LNCaP clone FGC (cell line): ENCODE measurements at regions not wholly inside any gene's neighbourhood (a gene's known extent, or its start where the extent isn't known, plus 50 kb on each side); places are given as distances from the start of the nearest gene placed in this dataset.

Experiments used
- DNase-seq: peaks from one replicate; pipeline ENCODE4 v3.0.0-alpha.2; 2011; ENCODE audit warnings: low read depth
- H3K4me3 ChIP-seq: 2 replicates; pipeline ENCODE4 v1.5.1; 2011; ENCODE audit warnings: mild to moderate bottlenecking, low read depth, low read length, control low read depth
- CTCF ChIP-seq: IDR thresholded peaks from 2 replicates; pipeline ENCODE4 v1.5.1; 2012; ENCODE audit warnings: mild to moderate bottlenecking; ENCODE audit not compliant: control insufficient read depth, insufficient read depth; ENCODE audit errors: extremely low read depth

- no peak overlapping the region for H3K4me3 ChIP-seq
- no peak for DNase-seq
- TF ChIP-seq CTCF = no peak
Observed at GRCh38 chr19:29277102-29277501, 64.2 kb upstream of the UQCRFS1 start.

- DNase-seq = no peak
- 0 out of 2 replicates have a peak, but pooled peaks have one; percentile 15 for TF ChIP-seq CTCF
- no peak overlapping the region for H3K4me3 ChIP-seq
Observed at GRCh38 chr19:29278716-29279115, 65.8 kb upstream of the UQCRFS1 start.

- no peak overlapping the region for H3K4me3 ChIP-seq
- no peak for TF ChIP-seq CTCF
- DNase-seq = no peak
Observed at GRCh38 chr19:29283366-29283765, 70.4 kb upstream of the UQCRFS1 start.

GRCh38 chr19:29285187-29285687 is 72.3 kb upstream of the UQCRFS1 start:
- no peak for DNase-seq
- no peak overlapping the region for H3K4me3 ChIP-seq
- no peak for TF ChIP-seq CTCF

GRCh38 chr19:29285878-29286277 is 72.9 kb upstream of the UQCRFS1 start:
- no peak for DNase-seq
- no peak overlapping the region for H3K4me3 ChIP-seq
- peak; percentile 30 for TF ChIP-seq CTCF

GRCh38 chr19:29287061-29287460 is 74.1 kb upstream of the UQCRFS1 start:
- H3K4me3 ChIP-seq = no peak overlapping the region
- TF ChIP-seq CTCF = no peak
- no peak for DNase-seq

- DNase-seq = no peak
- no peak for TF ChIP-seq CTCF
Observed at GRCh38 chr19:29288256-29288655, 75.3 kb upstream of the UQCRFS1 start.

More at GRCh38 chr19:29288256-29288655, 75.3 kb upstream of the UQCRFS1 start:
- no peak overlapping the region for H3K4me3 ChIP-seq
